NB4 (cell line): ENCODE measurements at regions not wholly inside any gene's neighbourhood (a gene's known extent, or its start where the extent isn't known, plus 50 kb on each side); places are given as distances from the start of the nearest gene placed in this dataset.
A peak's percentile ranks its signal among the peaks of the same experiment; 100 is the strongest.

Source experiments
- DNase-seq: peaks from one replicate; pipeline ENCODE4 v3.0.0; 2010; ENCODE audit warnings: low read depth
- H3K4me3 ChIP-seq: one replicate; pipeline ENCODE4 v1.5.1; 2011; ENCODE audit warnings: mild to moderate bottlenecking, low read depth, low read length, moderate library complexity
- MYC ChIP-seq: IDR thresholded peaks from 2 replicates; pipeline ENCODE4 v1.6.1; 2011; ENCODE audit warnings: low read depth, low read length
- POLR2A ChIP-seq: IDR thresholded peaks from 2 replicates; pipeline ENCODE4 v1.6.1; 2011; ENCODE audit warnings: mild to moderate bottlenecking; ENCODE audit not compliant: insufficient read length; ENCODE audit errors: extremely low read depth
- TF ChIP-seq, protein P1 (sequence below): IDR thresholded peaks from 2 replicates; pipeline ENCODE4 v1.6.1; 2011; ENCODE audit warnings: low read depth, low read length
- TF ChIP-seq, protein P2 (sequence below): IDR thresholded peaks from one replicate; pipeline ENCODE4 v1.5.1; 2012; ENCODE audit warnings: low read depth, low read length

DNA sequence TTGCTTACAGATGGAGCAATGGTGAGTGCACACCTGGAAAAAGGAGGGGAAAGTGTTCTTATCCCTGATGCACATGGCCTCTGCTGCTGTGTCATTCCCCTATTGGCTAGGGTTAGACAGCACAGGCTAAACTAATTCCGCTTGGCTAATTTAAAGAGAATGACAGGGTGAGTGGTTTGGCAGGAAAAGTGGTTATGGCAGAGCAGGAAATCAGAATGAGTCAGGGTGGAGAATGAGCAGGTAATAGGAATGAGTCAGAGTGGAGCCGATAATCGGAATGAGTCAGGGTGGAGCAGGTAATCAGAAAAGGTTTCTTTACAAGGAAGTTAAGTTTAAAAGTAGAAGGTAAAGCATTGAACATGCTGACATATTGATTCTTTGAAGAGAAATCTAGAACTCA, 355.5 kb upstream of the HTR1E start:
- DNase-seq, result no peak
- TF ChIP-seq POLR2A (no peak), MYC (no peak)
- TF ChIP-seq, protein P1, sequence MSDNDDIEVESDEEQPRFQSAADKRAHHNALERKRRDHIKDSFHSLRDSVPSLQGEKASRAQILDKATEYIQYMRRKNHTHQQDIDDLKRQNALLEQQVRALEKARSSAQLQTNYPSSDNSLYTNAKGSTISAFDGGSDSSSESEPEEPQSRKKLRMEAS, result no peak
- TF ChIP-seq, protein P2, sequence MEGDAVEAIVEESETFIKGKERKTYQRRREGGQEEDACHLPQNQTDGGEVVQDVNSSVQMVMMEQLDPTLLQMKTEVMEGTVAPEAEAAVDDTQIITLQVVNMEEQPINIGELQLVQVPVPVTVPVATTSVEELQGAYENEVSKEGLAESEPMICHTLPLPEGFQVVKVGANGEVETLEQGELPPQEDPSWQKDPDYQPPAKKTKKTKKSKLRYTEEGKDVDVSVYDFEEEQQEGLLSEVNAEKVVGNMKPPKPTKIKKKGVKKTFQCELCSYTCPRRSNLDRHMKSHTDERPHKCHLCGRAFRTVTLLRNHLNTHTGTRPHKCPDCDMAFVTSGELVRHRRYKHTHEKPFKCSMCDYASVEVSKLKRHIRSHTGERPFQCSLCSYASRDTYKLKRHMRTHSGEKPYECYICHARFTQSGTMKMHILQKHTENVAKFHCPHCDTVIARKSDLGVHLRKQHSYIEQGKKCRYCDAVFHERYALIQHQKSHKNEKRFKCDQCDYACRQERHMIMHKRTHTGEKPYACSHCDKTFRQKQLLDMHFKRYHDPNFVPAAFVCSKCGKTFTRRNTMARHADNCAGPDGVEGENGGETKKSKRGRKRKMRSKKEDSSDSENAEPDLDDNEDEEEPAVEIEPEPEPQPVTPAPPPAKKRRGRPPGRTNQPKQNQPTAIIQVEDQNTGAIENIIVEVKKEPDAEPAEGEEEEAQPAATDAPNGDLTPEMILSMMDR, result no peak

GRCh38 chr6:86563197-86563596, 374.1 kb upstream of the HTR1E start:
- DNase-seq, result no peak
- TF ChIP-seq, protein P1, result no peak
- TF ChIP-seq, protein P2, result no peak
- TF ChIP-seq POLR2A (no peak), MYC (no peak)
- no peak overlapping the region for H3K4me3 ChIP-seq

More for the DNA sequence above, 355.5 kb upstream of the HTR1E start:
- no peak overlapping the region for H3K4me3 ChIP-seq

DNA sequence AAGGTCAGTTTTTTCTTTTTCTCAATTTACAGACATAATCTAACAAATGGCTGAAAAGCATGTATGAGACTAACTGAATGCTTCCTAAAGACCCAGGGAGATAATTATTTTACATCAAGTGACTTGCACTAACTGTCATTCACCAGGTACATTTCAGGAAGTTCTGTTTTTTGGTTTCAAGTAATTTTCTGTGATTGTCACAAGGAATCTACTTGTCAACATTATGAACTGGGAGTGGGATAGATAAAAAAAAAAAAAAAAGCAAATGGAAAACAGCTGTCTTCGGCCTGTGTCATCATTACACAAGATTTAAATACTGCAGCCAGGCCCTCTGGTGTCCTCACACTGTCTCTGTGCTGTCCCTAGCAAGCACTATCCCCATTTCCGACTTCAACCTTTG, 379.0 kb upstream of the HTR1E start:
- DNase-seq, result no peak
- TF ChIP-seq MYC, result no peak
- no peak for TF ChIP-seq POLR2A
- TF ChIP-seq, protein P1, result no peak
- TF ChIP-seq, protein P2, result no peak

GRCh38 chr6:86537292-86537861, 400.0 kb upstream of the HTR1E start:
- H3K4me3 ChIP-seq, result no peak overlapping the region
- DNase-seq, result peak; percentile 6
- no peak for TF ChIP-seq POLR2A
- TF ChIP-seq MYC, result no peak
- TF ChIP-seq, protein P1, result no peak
- TF ChIP-seq, protein P2, result no peak

More for the DNA sequence above, 379.0 kb upstream of the HTR1E start:
- no peak overlapping the region for H3K4me3 ChIP-seq

DNA sequence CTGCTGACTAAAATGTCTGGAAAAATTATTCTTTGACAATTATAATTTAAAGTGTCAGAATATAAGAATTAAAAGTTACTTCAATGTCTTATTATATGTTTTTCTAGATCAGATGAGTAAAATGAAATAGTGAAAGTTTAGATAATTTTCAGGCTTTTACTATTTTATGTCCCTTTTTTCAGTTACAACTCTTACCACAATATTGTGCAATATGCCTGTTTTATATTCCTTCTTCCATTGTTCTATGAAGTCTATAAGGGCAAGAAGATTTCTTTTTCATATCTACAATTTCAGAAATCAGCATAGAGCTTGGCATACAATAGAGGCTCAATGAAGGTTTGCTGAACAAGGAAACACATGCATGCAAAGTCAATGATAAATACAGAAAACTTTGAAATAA, 401.2 kb upstream of the HTR1E start:
- no peak for TF ChIP-seq MYC
- TF ChIP-seq, protein P2, result no peak
- TF ChIP-seq, protein P1, result no peak
- no peak for TF ChIP-seq POLR2A
- no peak overlapping the region for H3K4me3 ChIP-seq
- DNase-seq, result no peak

GRCh38 chr6:86535100-86535499, 402.2 kb upstream of the HTR1E start:
- no peak overlapping the region for H3K4me3 ChIP-seq
- TF ChIP-seq, protein P2, result no peak
- TF ChIP-seq POLR2A (no peak), MYC (no peak)
- TF ChIP-seq, protein P1, result no peak
- DNase-seq, result peak; percentile 14
